AG04450 (cell line): ENCODE measurements at regions not wholly inside any gene's neighbourhood (a gene's known extent, or its start where the extent isn't known, plus 50 kb on each side); places are given as distances from the start of the nearest gene placed in this dataset.

Source experiments
- CTCF ChIA-PET: fragments of 300-600, 350-600 bp; formaldehyde crosslinking; extraction: SDS; loops from one replicate; lab custom pipeline; 2022; ENCODE audit warnings: antibody characterized with exemption, inconsistent platforms; lab: Charles Lee
- POLR2A ChIA-PET: fragments of 350-600 bp; formaldehyde crosslinking; extraction: SDS; loops from one replicate; lab custom pipeline; 2021; ENCODE audit warnings: antibody characterized with exemption, inconsistent platforms; lab: Yijun Ruan, JAX
- DNase-seq: peaks from one replicate; pipeline ENCODE4 v3.0.0-alpha.2; 2011; ENCODE audit warnings: low read depth, low spot score
- H3K27ac ChIP-seq: one replicate; pipeline ENCODE4 v1.5.1; 2012; ENCODE audit warnings: low read depth, low read length, control low read depth
- H3K27me3 ChIP-seq: one replicate; pipeline ENCODE4 v1.6.0; 2012; ENCODE audit warnings: low read length; ENCODE audit not compliant: control insufficient read depth, insufficient read depth
- H3K4me3 ChIP-seq: 2 replicates; pipeline ENCODE4 v1.5.1; 2011; ENCODE audit warnings: mild to moderate bottlenecking, low read depth, low read length, control low read depth
- H3K9me3 ChIP-seq: 2 replicates; pipeline ENCODE4 v1.5.1; 2012; ENCODE audit warnings: low read length; ENCODE audit not compliant: control insufficient read depth, insufficient read depth
- TF ChIP-seq, protein P1 (sequence below): IDR thresholded peaks from 2 replicates; pipeline ENCODE4 v1.5.1; 2011; ENCODE audit warnings: low read depth, low read length, control low read depth, inconsistent platforms

DNA sequence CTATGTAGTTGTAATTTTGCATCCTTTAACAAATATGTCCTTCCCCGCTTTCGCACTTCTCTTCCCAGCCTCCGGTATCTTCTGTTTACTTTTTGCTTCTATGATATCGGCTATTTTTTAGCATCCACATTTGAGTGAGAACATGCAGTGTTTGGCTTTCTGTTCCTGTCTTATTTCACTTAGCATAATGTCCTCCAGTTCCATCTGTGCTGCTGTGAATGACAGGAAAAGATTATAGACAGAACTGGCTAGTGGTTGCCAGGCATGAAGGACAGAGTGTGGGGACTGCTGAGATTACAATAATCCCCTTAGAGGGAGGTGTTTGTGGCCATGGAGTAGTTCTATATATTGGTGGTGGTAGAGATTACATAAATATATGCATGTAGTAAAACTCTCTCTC, 588.6 kb downstream of the NLGN4X start:
- POLR2A ChIA-PET: no interaction called here
- no peaks in the 10 kb centered on the region for H3K9me3 ChIP-seq
- no peak overlapping the region for H3K4me3 ChIP-seq
- no peak for DNase-seq
- no peak overlapping the region for H3K27ac ChIP-seq
- H3K27me3 ChIP-seq: no peaks in the 10 kb centered on the region
- CTCF ChIA-PET: no interaction called here
- TF ChIP-seq, protein P1, sequence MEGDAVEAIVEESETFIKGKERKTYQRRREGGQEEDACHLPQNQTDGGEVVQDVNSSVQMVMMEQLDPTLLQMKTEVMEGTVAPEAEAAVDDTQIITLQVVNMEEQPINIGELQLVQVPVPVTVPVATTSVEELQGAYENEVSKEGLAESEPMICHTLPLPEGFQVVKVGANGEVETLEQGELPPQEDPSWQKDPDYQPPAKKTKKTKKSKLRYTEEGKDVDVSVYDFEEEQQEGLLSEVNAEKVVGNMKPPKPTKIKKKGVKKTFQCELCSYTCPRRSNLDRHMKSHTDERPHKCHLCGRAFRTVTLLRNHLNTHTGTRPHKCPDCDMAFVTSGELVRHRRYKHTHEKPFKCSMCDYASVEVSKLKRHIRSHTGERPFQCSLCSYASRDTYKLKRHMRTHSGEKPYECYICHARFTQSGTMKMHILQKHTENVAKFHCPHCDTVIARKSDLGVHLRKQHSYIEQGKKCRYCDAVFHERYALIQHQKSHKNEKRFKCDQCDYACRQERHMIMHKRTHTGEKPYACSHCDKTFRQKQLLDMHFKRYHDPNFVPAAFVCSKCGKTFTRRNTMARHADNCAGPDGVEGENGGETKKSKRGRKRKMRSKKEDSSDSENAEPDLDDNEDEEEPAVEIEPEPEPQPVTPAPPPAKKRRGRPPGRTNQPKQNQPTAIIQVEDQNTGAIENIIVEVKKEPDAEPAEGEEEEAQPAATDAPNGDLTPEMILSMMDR: no peak

DNA sequence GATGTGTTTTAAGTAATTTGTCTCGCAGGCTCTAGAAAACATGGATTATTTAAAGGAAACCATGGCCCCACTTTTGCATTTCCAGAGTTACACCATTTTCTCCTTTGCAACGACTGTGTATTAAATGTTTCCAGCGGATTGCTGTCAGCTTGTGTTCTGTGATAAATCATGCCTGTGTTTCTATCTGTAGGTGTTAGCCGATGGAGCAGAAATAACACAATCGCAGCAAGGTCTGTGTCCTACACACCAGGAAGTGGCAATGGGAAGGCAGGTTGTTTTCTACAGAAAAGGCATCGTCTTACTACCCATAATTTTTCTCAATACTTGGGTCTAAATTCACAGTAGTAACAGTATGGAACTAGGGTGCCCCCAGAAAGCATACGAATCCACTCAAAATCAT, 590.1 kb downstream of the NLGN4X start:
- no peak for DNase-seq
- no peaks in the 10 kb centered on the region for H3K9me3 ChIP-seq
- ChIA-PET CTCF (no interaction called here), POLR2A (no interaction called here)
- TF ChIP-seq, protein P1: no peak
- H3K27ac ChIP-seq: no peak overlapping the region
- no peak overlapping the region for H3K4me3 ChIP-seq
- no peaks in the 10 kb centered on the region for H3K27me3 ChIP-seq

DNA sequence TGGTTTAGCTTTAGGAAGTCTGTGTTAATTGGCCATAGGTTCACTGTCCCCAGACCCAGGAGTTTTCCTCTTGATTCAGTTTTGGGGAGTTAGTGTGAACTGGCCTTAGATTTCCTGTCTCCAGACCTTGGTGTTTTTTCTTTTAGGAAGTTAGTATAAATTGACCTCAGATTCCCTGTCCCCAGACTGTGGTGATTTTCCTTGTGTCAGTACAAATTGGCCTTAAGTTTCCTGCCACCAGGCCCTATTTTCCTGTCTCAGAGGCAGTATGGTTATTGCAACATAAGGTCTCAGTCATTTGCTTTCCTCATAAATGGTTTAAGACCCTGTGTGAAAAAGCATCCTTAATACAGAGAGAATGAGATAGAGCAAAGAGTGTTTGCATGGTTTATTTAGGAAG, 595.8 kb downstream of the NLGN4X start:
- Histone ChIP-seq H3K27me3 (no peaks in the 10 kb centered on the region), H3K9me3 (no peaks in the 10 kb centered on the region; the same call in 1 of the 2 replicates), H3K4me3 (no peak overlapping the region), H3K27ac (no peak overlapping the region)
- TF ChIP-seq, protein P1: no peak
- no peak for DNase-seq
- POLR2A ChIA-PET: no interaction called here
- CTCF ChIA-PET: no interaction called here

DNA sequence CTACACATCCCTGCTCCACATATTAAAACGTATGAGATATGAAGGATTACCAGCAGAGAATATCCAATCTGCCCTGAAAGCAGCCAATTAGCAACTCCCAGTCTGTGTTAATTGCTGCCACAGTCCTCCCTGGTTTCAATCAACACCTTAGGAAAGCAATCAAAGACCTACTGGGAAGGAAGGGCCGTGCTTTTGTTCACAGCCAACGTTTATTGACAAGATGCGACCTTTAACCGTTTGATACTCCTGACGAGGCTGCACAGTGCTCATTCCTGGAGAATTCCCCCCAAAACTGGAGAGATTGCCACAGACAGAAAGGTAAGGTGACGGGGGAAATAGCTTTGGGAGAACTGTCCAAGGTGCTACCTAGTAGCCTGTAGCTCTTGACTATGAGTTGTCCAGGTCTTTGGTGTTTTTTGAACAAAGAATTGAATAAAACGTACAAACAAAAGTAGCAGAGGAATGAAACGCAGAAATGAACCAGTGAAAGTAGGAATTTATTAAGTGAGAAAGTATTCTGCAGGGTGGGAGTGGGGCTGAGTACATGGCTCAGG, 596.5 kb downstream of the NLGN4X start:
- TF ChIP-seq, protein P1: no peak
- Histone ChIP-seq H3K27ac (no peak overlapping the region), H3K4me3 (no peak overlapping the region), H3K9me3 (no peaks in the 10 kb centered on the region; the same call in 1 of the 2 replicates), H3K27me3 (no peaks in the 10 kb centered on the region)
- DNase-seq: no peak
- ChIA-PET CTCF (no interaction called here), POLR2A (no interaction called here)

DNA sequence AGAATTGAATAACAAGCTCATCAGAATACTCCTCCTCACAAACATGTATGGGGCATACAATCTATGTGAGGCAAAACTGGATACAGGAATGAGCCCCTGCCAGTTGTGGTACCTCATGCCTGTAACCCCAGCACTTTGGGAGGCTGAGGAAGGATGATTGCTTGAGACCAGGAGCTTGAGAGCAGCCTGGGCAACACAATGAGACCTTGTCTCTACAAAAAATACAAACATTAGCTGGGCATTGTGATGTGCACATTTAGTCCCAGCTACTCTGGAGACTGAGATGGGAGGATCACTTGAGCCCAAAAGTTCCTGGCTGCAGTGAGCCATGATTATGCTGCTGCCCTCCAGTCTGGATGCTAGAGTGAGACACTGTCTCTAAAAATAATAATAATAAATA, 611.0 kb downstream of the NLGN4X start:
- CTCF ChIA-PET: no interaction called here
- H3K4me3 ChIP-seq: no peak overlapping the region
- TF ChIP-seq, protein P1: no peak
- H3K9me3 ChIP-seq: peaks cover 5% of the 10 kb centered on the region; the same call in 1 of the 2 replicates
- no peak overlapping the region for H3K27ac ChIP-seq
- no peak for DNase-seq
- H3K27me3 ChIP-seq: no peaks in the 10 kb centered on the region
- POLR2A ChIA-PET: no interaction called here
